H9 (cell line): ENCODE measurements at regions not wholly inside any gene's neighbourhood (a gene's known extent, or its start where the extent isn't known, plus 50 kb on each side); places are given as distances from the start of the nearest gene placed in this dataset.

Experiments
- DNase-seq: peaks from one replicate; pipeline ENCODE4 v3.0.0-alpha.2; 2017
- H2AFZ ChIP-seq: one replicate; pipeline ENCODE4 v1.6.1; 2013; ENCODE audit warnings: mild to moderate bottlenecking, low read length, control low read depth, moderate library complexity
- H2AK5ac ChIP-seq: 2 replicates; pipeline ENCODE4 v1.6.1; 2013; ENCODE audit warnings: low read length, control low read depth, mixed read lengths; ENCODE audit not compliant: insufficient read length
- H2BK120ac ChIP-seq: one replicate; pipeline ENCODE4 v1.6.1; 2013; ENCODE audit warnings: low read depth, mild to moderate bottlenecking, low read length, control low read depth, inconsistent platforms; ENCODE audit not compliant: poor library complexity, severe bottlenecking
- H2BK12ac ChIP-seq: 2 replicates; pipeline ENCODE4 v1.6.1; 2013; ENCODE audit warnings: low read length, control low read depth, mixed read lengths, low read depth; ENCODE audit not compliant: insufficient read length
- H2BK15ac ChIP-seq: 2 replicates; pipeline ENCODE4 v1.6.1; 2013; ENCODE audit warnings: low read depth, low read length, control low read depth
- H2BK20ac ChIP-seq: one replicate; pipeline ENCODE4 v1.6.1; 2013; ENCODE audit warnings: low read depth, mild to moderate bottlenecking, low read length, control low read depth, inconsistent platforms; ENCODE audit not compliant: poor library complexity, severe bottlenecking
- H2BK5ac ChIP-seq: 2 replicates; pipeline ENCODE4 v1.6.1; 2013; ENCODE audit warnings: low read length, control low read depth, mixed read lengths; ENCODE audit not compliant: insufficient read length
- H3K14ac ChIP-seq: 2 replicates; pipeline ENCODE4 v1.6.1; 2013; ENCODE audit warnings: low read length, control low read depth; ENCODE audit not compliant: insufficient read depth
- H3K18ac ChIP-seq: 2 replicates; pipeline ENCODE4 v1.6.1; 2013; ENCODE audit warnings: low read depth, mild to moderate bottlenecking, mixed read lengths, low read length, control low read depth; ENCODE audit not compliant: insufficient read length
- H3K23ac ChIP-seq: 2 replicates; pipeline ENCODE4 v1.6.1; 2013; ENCODE audit warnings: low read length, control low read depth, mixed read lengths, low read depth; ENCODE audit not compliant: insufficient read length
- H3K23me2 ChIP-seq: 2 replicates; pipeline ENCODE4 v1.6.1; 2013; ENCODE audit warnings: low read depth, mild to moderate bottlenecking, mixed read lengths, low read length, control low read depth; ENCODE audit not compliant: insufficient read length, poor library complexity, severe bottlenecking
- H3K27ac ChIP-seq: 2 replicates; pipeline ENCODE4 v1.5.1; 2013; ENCODE audit warnings: low read length, control low read depth, mixed read lengths, low read depth; ENCODE audit not compliant: insufficient read length
- H3K27me3 ChIP-seq: 2 replicates; pipeline ENCODE4 v1.6.1; 2013; ENCODE audit warnings: low read length, control low read depth, inconsistent platforms; ENCODE audit not compliant: insufficient read depth
- H3K4ac ChIP-seq: 2 replicates; pipeline ENCODE4 v1.6.1; 2013; ENCODE audit warnings: low read depth, mild to moderate bottlenecking, control low read depth, inconsistent platforms, low read length, moderate library complexity
- H3K4me1 ChIP-seq: 2 replicates; pipeline ENCODE4 v1.6.1; 2013; ENCODE audit warnings: low read length, control low read depth, inconsistent platforms; ENCODE audit not compliant: insufficient read depth
- H3K4me2 ChIP-seq: 2 replicates; pipeline ENCODE4 v1.6.1; 2013; ENCODE audit warnings: low read length, control low read depth, mixed read lengths; ENCODE audit not compliant: insufficient read length, insufficient read depth
- H3K56ac ChIP-seq: 2 replicates; pipeline ENCODE4 v1.6.1; 2013; ENCODE audit warnings: low read depth, mild to moderate bottlenecking, mixed read lengths, low read length, control low read depth; ENCODE audit not compliant: insufficient read length
- H3K79me1 ChIP-seq: 2 replicates; pipeline ENCODE4 v1.6.1; 2013; ENCODE audit warnings: low read depth, mild to moderate bottlenecking, moderate library complexity, low read length, control low read depth, inconsistent platforms; ENCODE audit not compliant: insufficient read depth, poor library complexity, severe bottlenecking
- H3K79me2 ChIP-seq: 2 replicates; pipeline ENCODE4 v1.6.1; 2013; ENCODE audit warnings: low read length, control low read depth, inconsistent platforms; ENCODE audit not compliant: insufficient read depth
- H3K9ac ChIP-seq: 2 replicates; pipeline ENCODE4 v1.6.1; 2013; ENCODE audit warnings: low read length, control low read depth, mixed read lengths; ENCODE audit not compliant: insufficient read length; ENCODE audit errors: extremely low read depth
- H3K9me3 ChIP-seq: one replicate; pipeline ENCODE4 v1.6.1; 2013; ENCODE audit warnings: low read depth, low read length, inconsistent platforms; ENCODE audit not compliant: control insufficient read depth
- H3T11ph ChIP-seq: one replicate; pipeline ENCODE4 v1.6.1; 2013; ENCODE audit warnings: mild to moderate bottlenecking, low read length, control low read depth, inconsistent platforms
- H4K20me1 ChIP-seq: one replicate; pipeline ENCODE4 v1.6.1; 2013; ENCODE audit not compliant: control insufficient read depth, insufficient read length, insufficient read depth
- H4K5ac ChIP-seq: 2 replicates; pipeline ENCODE4 v1.6.1; 2013; ENCODE audit warnings: low read depth, mild to moderate bottlenecking, mixed read lengths, low read length, control low read depth; ENCODE audit not compliant: insufficient read length
- H4K8ac ChIP-seq: replicated peaks from 2 replicates; pipeline ENCODE4 v1.6.1; 2013; ENCODE audit warnings: low read length, control low read depth, mixed read lengths, low read depth; ENCODE audit not compliant: insufficient read length
- H4K91ac ChIP-seq: 2 replicates; pipeline ENCODE4 v1.6.1; 2013; ENCODE audit warnings: low read depth, mild to moderate bottlenecking, moderate library complexity, mixed read lengths, low read length, control low read depth; ENCODE audit not compliant: insufficient read length
- H3K27ac Mint-ChIP-seq, 3 experiments: 2 replicates in 2 of 3; 3 replicates in 1 of 3; pipeline ENCODE4 v1.8.0; 2020 to 2021; ENCODE audit warnings: mixed read lengths in 3 of 3, mild to moderate bottlenecking in 1 of 3, moderate library complexity in 1 of 3
- H3K27me3 Mint-ChIP-seq: 2 replicates; pipeline ENCODE4 v1.8.0; 2021; ENCODE audit warnings: low read depth, mild to moderate bottlenecking, moderate library complexity, mixed read lengths
- H3K36me3 Mint-ChIP-seq, 3 experiments: 2 replicates in 2 of 3; 3 replicates in 1 of 3; pipeline ENCODE4 v1.8.0; 2020 to 2021; ENCODE audit warnings: low read depth in 3 of 3, mixed read lengths in 3 of 3; ENCODE audit not compliant: insufficient read depth in 1 of 3
- H3K4me1 Mint-ChIP-seq, 2 experiments: 2 replicates each; pipeline ENCODE4 v1.8.0; 2020; ENCODE audit warnings: mixed read lengths in 2 of 2
- H3K4me3 Mint-ChIP-seq, 2 experiments: 2 replicates in 1 of 2; 3 replicates in 1 of 2; pipeline ENCODE4 v1.8.0; 2020 to 2021; ENCODE audit warnings: mild to moderate bottlenecking in 2 of 2, mixed read lengths in 2 of 2, moderate library complexity in 1 of 2
- H3K9me3 Mint-ChIP-seq, 2 experiments: 2 replicates in 1 of 2; 3 replicates in 1 of 2; pipeline ENCODE4 v1.8.0; 2020; ENCODE audit warnings: mild to moderate bottlenecking in 2 of 2, mixed read lengths in 2 of 2, moderate library complexity in 1 of 2
- WGBS: extraction: QIAGEN DNeasy Blood & Tissue Kit; methylation state at CpG from one replicate; pipeline ENCODE4 v1.1.7; 2013; ENCODE audit warnings: missing lambda C conversion rate, low lambda C conversion rate, mixed read lengths; ENCODE audit not compliant: insufficient read length; ENCODE audit errors: extremely low coverage; 5-methylcytosine and 5-hydroxymethylcytosine counted together
- TF ChIP-seq, protein P1 (sequence below): fragments of 200-600 bp; sonication (generic); conservative IDR thresholded peaks from 3 replicates; pipeline ENCODE4 v1.8.0; 2021; ENCODE audit warnings: antibody characterized with exemption, mild to moderate bottlenecking

DNA sequence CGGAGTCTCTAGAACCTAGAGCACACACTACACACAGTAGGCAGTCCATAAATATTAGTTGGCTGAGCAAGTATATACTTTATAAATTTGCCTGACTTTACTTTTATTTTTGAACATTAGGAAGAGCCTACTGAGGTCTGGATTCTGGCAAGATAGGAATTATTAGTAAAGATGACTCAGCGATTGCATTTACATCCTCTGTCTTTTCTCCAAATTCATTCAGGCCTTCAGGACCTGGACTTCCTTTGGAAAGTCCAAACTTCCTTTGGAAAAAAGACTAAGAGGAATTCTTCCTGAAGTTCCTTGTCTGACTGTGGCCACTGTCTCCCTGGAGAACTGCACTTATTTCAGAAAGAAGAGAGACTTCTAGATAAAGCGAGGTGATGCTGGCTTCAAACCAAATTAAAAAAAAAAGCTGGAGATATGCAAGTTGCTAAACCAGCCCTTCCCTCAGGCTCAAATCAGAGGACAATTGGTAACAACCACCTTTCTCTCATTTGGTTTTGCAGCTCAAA lies 251.3 kb downstream of the GAS1 start:
- Mint-ChIP-seq H3K36me3 (no peaks in the 10 kb centered on the region), H3K27me3 (no peaks in the 10 kb centered on the region; the same call in 1 of the 2 replicates), H3K4me1 (no peaks in the 10 kb centered on the region), H3K9me3 (no peaks in the 10 kb centered on the region), H3K4me3 (no peak overlapping the region), H3K27ac (no peak overlapping the region)
- DNase-seq = no peak
- H4K20me1 ChIP-seq = no peaks in the 10 kb centered on the region
- H3K14ac ChIP-seq = no peak overlapping the region
- H3K56ac ChIP-seq = no peak overlapping the region
- no peak overlapping the region for H3K18ac ChIP-seq
- no CpG with 5 or more reads among the region's 3 CpGs for WGBS
- no peaks in the 10 kb centered on the region for H3K4me1 ChIP-seq
- H3K23ac ChIP-seq = no peak overlapping the region
- no peak overlapping the region for H2BK20ac ChIP-seq
- H3K9me3 ChIP-seq = no peaks in the 10 kb centered on the region
- H3K79me2 ChIP-seq = no peaks in the 10 kb centered on the region
- H2AFZ ChIP-seq = no peak overlapping the region
- TF ChIP-seq, protein P1, sequence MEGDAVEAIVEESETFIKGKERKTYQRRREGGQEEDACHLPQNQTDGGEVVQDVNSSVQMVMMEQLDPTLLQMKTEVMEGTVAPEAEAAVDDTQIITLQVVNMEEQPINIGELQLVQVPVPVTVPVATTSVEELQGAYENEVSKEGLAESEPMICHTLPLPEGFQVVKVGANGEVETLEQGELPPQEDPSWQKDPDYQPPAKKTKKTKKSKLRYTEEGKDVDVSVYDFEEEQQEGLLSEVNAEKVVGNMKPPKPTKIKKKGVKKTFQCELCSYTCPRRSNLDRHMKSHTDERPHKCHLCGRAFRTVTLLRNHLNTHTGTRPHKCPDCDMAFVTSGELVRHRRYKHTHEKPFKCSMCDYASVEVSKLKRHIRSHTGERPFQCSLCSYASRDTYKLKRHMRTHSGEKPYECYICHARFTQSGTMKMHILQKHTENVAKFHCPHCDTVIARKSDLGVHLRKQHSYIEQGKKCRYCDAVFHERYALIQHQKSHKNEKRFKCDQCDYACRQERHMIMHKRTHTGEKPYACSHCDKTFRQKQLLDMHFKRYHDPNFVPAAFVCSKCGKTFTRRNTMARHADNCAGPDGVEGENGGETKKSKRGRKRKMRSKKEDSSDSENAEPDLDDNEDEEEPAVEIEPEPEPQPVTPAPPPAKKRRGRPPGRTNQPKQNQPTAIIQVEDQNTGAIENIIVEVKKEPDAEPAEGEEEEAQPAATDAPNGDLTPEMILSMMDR = no peak
- H3K4me2 ChIP-seq = no peak overlapping the region
- no peak overlapping the region for H2BK15ac ChIP-seq
- no peak overlapping the region for H2BK120ac ChIP-seq
- no peak overlapping the region for H2BK5ac ChIP-seq
- H3K27me3 ChIP-seq = no peaks in the 10 kb centered on the region
- no peak overlapping the region for H3K27ac ChIP-seq
- H3K79me1 ChIP-seq = no peaks in the 10 kb centered on the region
- no peak overlapping the region for H4K8ac ChIP-seq
- no peak overlapping the region for H2BK12ac ChIP-seq
- no peak overlapping the region for H2AK5ac ChIP-seq
- no peak overlapping the region for H4K91ac ChIP-seq
- H3K9ac ChIP-seq = no peak overlapping the region
- no peak overlapping the region for H4K5ac ChIP-seq
- H3K23me2 ChIP-seq = no peaks in the 10 kb centered on the region
- H3K4ac ChIP-seq = no peak overlapping the region
- H3T11ph ChIP-seq = no peak overlapping the region
